Pancreas (tissue), 10 donors: ENCODE measurements at regions not wholly inside any gene's neighbourhood (a gene's known extent, or its start where the extent isn't known, plus 50 kb on each side); places are given as distances from the start of the nearest gene placed in this dataset.
"Not testable (repeated sequence)": the region's sequence is repeated elsewhere in the genome, so short reads cannot be mapped to it uniquely, and the experiment has no call there.

Experiments used
- ATAC-seq, 4 donors: fragments of 200-7000 bp; cut with Tn5 transposase; one replicate each; pipeline versions ENCODE4 v1.8.0 to v1.9.1; 2020; ENCODE audit warnings: mild to moderate bottlenecking in 4 of 4, moderate library complexity in 4 of 4
- DNase-seq, 6 donors: peaks; one replicate each; pipeline ENCODE4 v3.0.0-alpha.2; 2020
- FAIRE-seq: peaks from 2 replicates; lab custom pipeline; 2012; peaks lifted over from hg19 to GRCh38; lab: Jason Lieb, UNC
- H3K27ac ChIP-seq, 4 donors: fragments of 200-600 bp; sonication (generic); 1 replicate in 3 of 4; 2 replicates in 1 of 4; pipeline versions ENCODE4 v1.5.0 to v1.8.0; 2020
- H3K27me3 ChIP-seq, 4 donors: fragments of 200-600 bp; one replicate each; pipeline ENCODE4 v1.8.0; 2021
- H3K36me3 ChIP-seq, 3 donors: fragments of 200-600 bp; sonication (generic) in 1 of 3; one replicate each; pipeline versions ENCODE4 v1.5.0 to v1.8.0; 2020 to 2021
- H3K4me1 ChIP-seq, 3 donors: fragments of 200-600 bp; one replicate each; pipeline ENCODE4 v1.8.0; 2021
- H3K4me3 ChIP-seq, 4 donors: fragments of 200-600 bp; sonication (generic) in 2 of 4; one replicate each; pipeline versions ENCODE4 v1.5.0 to v1.8.0; 2020 to 2021
- H3K9me3 ChIP-seq, 4 donors: fragments of 200-600 bp; one replicate each; pipeline ENCODE4 v1.8.0; 2021
- WGBS, 2 donors: extraction: QIAGEN DNeasy Blood & Tissue Kit; methylation state at CpG; one replicate each; pipeline ENCODE4 v1.1.7; 2013; 5-methylcytosine and 5-hydroxymethylcytosine counted together
- intact Hi-C, 3 donors: fragments of 100-400 bp; cut with DNase I; formaldehyde crosslinking; loops; one replicate each; pipeline versions ENCODE4 v1.11.1 to v1.14.2; 2022
- TF ChIP-seq, protein P1 (sequence below), 4 donors: fragments of 200-600 bp; sonication (generic) in 3 of 4; IDR thresholded peaks; one replicate each; pipeline versions ENCODE4 v1.5.0 to v1.8.0; 2021; ENCODE audit warnings: antibody characterized with exemption in 4 of 4
- donor health status: healthy with polysubstance abuse.
- donor health status: DM: no; HTN: no; CAD: no; lungs with moderate emphysema.
- donor health status: DM: no; HTN: no; CAD: no.
- donor health status: control.
- donor health status: control.
- donor health status: Bipolar disorder and iron deficiency.
- donor health status: DM: yes; HTN: yes; CAD: no.
- donor health status: DM: no; HTN: no; CAD: no.
- donor health status: DM: no; HTN: no; CAD: no.
- donor health status: DM: yes; HTN: yes; CAD: no.

DNA sequence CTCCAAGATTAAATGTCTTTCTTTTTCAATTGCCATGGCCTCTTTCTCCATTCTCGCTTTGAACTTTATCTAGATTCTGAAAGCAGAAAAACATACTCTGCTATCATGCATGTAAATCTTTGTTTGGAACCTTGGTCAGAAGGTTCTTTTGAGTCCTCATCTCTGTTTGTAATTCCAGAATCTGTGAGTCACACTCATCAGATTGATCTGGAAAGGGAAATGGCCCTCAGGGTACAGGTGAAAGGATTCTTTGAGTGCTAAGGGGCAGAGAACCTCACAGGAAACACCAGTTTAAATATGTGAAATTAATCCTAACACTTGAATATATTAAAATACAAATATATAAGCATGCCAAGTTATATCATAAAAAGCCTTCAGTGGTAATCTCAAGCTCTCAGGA is 211.0 kb upstream of the ADGRL3 start:
- DNase-seq (no peak), FAIRE-seq (no peak), ATAC-seq (no peak)
- Histone ChIP-seq H3K9me3 (no peaks in the 10 kb centered on the region), H3K27ac (no peak overlapping the region), H3K27me3 (no peaks in the 10 kb centered on the region), H3K4me1 (no peaks in the 10 kb centered on the region), H3K36me3 (no peaks in the 10 kb centered on the region), H3K4me3 (no peak overlapping the region)
- 31 to 49% methylated on average over 1 of the region's 1 CpG for WGBS, 2 donors
- TF ChIP-seq, protein P1, sequence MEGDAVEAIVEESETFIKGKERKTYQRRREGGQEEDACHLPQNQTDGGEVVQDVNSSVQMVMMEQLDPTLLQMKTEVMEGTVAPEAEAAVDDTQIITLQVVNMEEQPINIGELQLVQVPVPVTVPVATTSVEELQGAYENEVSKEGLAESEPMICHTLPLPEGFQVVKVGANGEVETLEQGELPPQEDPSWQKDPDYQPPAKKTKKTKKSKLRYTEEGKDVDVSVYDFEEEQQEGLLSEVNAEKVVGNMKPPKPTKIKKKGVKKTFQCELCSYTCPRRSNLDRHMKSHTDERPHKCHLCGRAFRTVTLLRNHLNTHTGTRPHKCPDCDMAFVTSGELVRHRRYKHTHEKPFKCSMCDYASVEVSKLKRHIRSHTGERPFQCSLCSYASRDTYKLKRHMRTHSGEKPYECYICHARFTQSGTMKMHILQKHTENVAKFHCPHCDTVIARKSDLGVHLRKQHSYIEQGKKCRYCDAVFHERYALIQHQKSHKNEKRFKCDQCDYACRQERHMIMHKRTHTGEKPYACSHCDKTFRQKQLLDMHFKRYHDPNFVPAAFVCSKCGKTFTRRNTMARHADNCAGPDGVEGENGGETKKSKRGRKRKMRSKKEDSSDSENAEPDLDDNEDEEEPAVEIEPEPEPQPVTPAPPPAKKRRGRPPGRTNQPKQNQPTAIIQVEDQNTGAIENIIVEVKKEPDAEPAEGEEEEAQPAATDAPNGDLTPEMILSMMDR (IDR thresholded peaks at IDR 0.05): no peak
- intact Hi-C loops: no loop called here

DNA sequence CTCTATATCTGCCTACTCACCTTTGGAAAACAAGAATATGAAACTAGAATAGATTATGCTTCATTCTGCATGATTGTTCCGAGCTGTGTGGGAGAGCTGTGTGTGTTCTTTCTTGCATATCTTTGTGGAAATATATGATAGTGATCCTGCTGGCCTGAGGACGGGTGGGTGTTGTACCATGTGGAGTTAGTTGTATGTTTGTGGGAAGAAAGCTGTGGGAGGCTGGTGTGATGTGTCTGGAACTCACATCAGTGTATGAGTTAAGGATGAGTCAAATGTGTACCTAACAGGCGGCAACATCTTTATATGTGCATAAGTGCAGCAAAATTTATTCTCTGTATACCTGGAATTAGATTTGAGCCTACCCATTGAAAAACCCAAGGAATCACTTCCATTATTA is 208.1 kb upstream of the ADGRL3 start:
- Histone ChIP-seq H3K4me3 (no peak overlapping the region), H3K27ac (no peak overlapping the region), H3K9me3 (no peaks in the 10 kb centered on the region), H3K4me1 (no peaks in the 10 kb centered on the region), H3K36me3 (no peaks in the 10 kb centered on the region), H3K27me3 (no peaks in the 10 kb centered on the region)
- ATAC-seq (no peak), FAIRE-seq (no peak), DNase-seq (no peak)
- 43 to 53% methylated on average over 3 of the region's 3 CpGs for WGBS, 2 donors
- TF ChIP-seq, protein P1 (IDR thresholded peaks at IDR 0.05): no peak
- intact Hi-C loops: no loop called here

DNA sequence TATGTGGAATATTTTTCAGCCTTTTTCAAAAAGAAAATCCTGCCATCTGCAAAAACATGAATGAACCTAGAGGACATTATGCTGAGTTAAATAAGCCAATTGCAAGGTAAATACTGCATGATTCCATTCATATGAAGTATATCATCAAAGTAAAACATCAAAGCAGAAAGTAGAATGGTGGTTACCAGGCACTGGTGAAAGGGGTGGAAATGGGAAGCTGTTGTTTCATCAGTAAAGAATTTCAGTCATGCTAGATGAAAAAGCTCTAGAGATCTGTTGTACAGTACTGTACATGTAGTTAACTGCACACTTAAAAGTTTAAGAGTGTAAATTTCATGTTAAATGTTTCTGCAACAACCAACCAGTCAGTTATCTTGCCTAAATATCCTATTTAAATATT is 196.8 kb upstream of the ADGRL3 start:
- TF ChIP-seq, protein P1 (IDR thresholded peaks at IDR 0.05): no peak
- Histone ChIP-seq H3K27ac (no peak overlapping the region), H3K27me3 (no peaks in the 10 kb centered on the region), H3K36me3 (no peaks in the 10 kb centered on the region), H3K4me1 (no peaks in the 10 kb centered on the region), H3K9me3 (no peaks in the 10 kb centered on the region), H3K4me3 (no peak overlapping the region)
- intact Hi-C loops: no loop called here
- ATAC-seq: no peak
- no peak for DNase-seq
- FAIRE-seq: no peak

DNA sequence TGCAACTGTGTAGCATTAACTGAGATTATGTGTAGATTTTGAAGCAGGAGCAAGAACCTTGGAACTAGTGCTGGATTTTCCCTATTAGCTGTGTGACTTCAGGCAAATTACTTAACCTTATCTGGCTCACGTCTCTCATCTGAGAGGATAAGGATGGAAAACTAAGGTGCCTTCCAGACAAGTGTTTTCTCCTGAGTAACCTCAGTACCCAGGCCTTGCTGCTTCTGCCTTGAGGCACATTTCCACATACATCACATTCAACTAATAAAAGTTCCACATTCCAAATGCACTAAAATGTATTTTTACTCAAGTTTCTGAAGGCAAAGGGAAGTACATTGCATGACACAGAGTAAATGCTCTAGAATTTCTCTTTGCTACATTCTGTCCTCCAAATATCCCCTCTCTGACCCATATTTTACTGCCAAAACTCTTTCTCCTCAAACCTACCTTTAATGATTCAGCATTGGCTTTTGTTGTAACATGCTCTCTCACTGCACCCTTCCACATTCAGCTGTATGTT is 195.4 kb upstream of the ADGRL3 start:
- intact Hi-C loops: no loop called here
- H3K4me3 ChIP-seq: no peak overlapping the region
- TF ChIP-seq, protein P1 (IDR thresholded peaks at IDR 0.05): no peak
- no peaks in the 10 kb centered on the region for H3K9me3 ChIP-seq
- FAIRE-seq (no peak), DNase-seq (no peak), ATAC-seq (no peak)
- no peak overlapping the region for H3K27ac ChIP-seq
- WGBS, 2 donors: 24 to 27% methylated on average over 1 of the region's 1 CpG
- no peaks in the 10 kb centered on the region for H3K36me3 ChIP-seq
- H3K4me1 ChIP-seq: no peaks in the 10 kb centered on the region
- no peaks in the 10 kb centered on the region for H3K27me3 ChIP-seq

DNA sequence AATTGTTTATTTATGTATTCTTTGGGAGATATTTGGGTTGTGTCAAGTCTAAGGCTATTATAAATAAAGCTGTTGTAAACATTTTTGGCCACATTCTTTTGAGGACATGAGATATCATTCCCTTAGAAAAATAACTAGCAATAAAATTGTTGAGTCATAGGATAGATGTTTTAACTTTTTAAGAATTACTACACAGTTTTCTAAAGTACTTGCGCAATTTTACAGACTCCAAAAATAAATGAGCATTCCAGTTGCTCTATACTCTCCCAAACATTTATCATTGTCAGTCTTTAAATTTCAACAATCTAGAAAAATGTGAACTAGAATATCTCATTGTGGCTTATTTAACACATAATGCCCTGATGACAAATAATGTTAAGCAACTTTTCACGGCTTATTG is 189.1 kb upstream of the ADGRL3 start:
- FAIRE-seq (no peak), DNase-seq (no peak), ATAC-seq (no peak)
- Histone ChIP-seq H3K9me3 (no peaks in the 10 kb centered on the region), H3K27me3 (no peaks in the 10 kb centered on the region), H3K36me3 (no peaks in the 10 kb centered on the region), H3K4me3 (no peak overlapping the region), H3K4me1 (no peaks in the 10 kb centered on the region), H3K27ac (no peak overlapping the region)
- WGBS, 2 donors: 64 to 80% methylated on average over 2 of the region's 2 CpGs
- TF ChIP-seq, protein P1 (IDR thresholded peaks at IDR 0.05): no peak
- intact Hi-C loops: no loop called here

DNA sequence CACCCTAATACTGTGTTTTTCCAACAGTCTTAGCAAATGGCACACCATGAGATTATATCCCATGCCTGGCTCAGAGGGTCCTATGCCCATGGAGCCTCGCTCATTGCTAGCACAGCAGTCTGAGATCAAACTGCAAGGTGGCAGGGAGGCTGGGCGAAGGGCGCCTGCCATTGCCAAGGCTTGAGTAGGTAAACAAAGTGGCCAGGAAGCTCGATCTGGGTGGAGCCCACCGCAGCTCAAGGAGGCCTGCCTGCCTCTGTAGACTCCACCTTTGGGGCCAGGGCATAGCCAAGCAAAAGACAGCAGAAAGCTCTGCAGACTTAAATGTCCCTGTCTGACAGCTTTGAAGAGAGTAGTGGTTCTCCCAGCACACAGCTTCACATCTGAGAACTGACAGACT is 188.2 kb upstream of the ADGRL3 start:
- H3K9me3 ChIP-seq, FAIRE-seq, ATAC-seq, intact Hi-C loops, H3K27ac ChIP-seq, H3K4me3 ChIP-seq, H3K27me3 ChIP-seq, H3K4me1 ChIP-seq, H3K36me3 ChIP-seq: not testable (repeated sequence)
- WGBS, 2 donors: 58 to 72% methylated on average over 5 of the region's 5 CpGs
- DNase-seq: peak in 2 of 6 donors; percentile 33 to 39
